Sigmoid colon (tissue), 4 donors: ENCODE measurements at regions not wholly inside any gene's neighbourhood (a gene's known extent, or its start where the extent isn't known, plus 50 kb on each side); places are given as distances from the start of the nearest gene placed in this dataset.

Experiments
- CTCF ChIP-seq, 4 experiments: fragments of 450-650 bp in 3 of 4; fragments of 200-600 bp in 1 of 4; IDR thresholded peaks; one replicate each; pipeline ENCODE4 v1.5.1; 2016 to 2019; ENCODE audit warnings: antibody characterized with exemption in 4 of 4, mild to moderate bottlenecking in 3 of 4, moderate library complexity in 2 of 4
- EP300 ChIP-seq, 4 donors: sonication (generic); formaldehyde crosslinking; IDR thresholded peaks; one replicate each; pipeline ENCODE4 v1.6.1; 2017; ENCODE audit warnings: antibody characterized with exemption in 4 of 4
- POLR2A ChIP-seq, 2 donors: fragments of 450-650 bp; IDR thresholded peaks; one replicate each; pipeline ENCODE4 v1.6.1; 2016; ENCODE audit warnings: antibody characterized with exemption in 2 of 2, mild to moderate bottlenecking in 2 of 2, moderate library complexity in 2 of 2
- POLR2AphosphoS5 ChIP-seq, 4 donors: sonication (generic); formaldehyde crosslinking; IDR thresholded peaks; one replicate each; pipeline ENCODE4 v1.6.1; 2017; ENCODE audit warnings: antibody characterized with exemption in 4 of 4

GRCh38 chr3:139738697-139739096 is 60.9 kb upstream of the NMNAT3 start:
- no peak for TF ChIP-seq CTCF (IDR thresholded peaks at IDR 0.05)
- no peak for TF ChIP-seq POLR2A (IDR thresholded peaks at IDR 0.05)
- no peak for TF ChIP-seq EP300 (IDR thresholded peaks at IDR 0.05)
- TF ChIP-seq POLR2AphosphoS5 (IDR thresholded peaks at IDR 0.05), result no peak
